SK-N-SH treated with all-trans-retinoic acid at 6 μM for 48 hours (cell line): ENCODE measurements at regions not wholly inside any gene's neighbourhood (a gene's known extent, or its start where the extent isn't known, plus 50 kb on each side); places are given as distances from the start of the nearest gene placed in this dataset.

Experiments used
- CREB5 ChIP-seq: fragments of 250-450 bp; sonication (Bioruptor Pico); IDR thresholded peaks from 2 replicates; pipeline ENCODE4 v1.5.1; 2020; ENCODE audit warnings: low read depth, mild to moderate bottlenecking, moderate library complexity
- ESRRG ChIP-seq: fragments of 250-450 bp; sonication (Bioruptor Pico); IDR thresholded peaks from 2 replicates; pipeline ENCODE4 v1.6.1; 2021; ENCODE audit warnings: mild to moderate bottlenecking
- GLIS3 ChIP-seq: fragments of 250-450 bp; sonication (Bioruptor Pico); IDR thresholded peaks from 2 replicates; pipeline ENCODE4 v1.5.0; 2020; ENCODE audit warnings: mild to moderate bottlenecking, moderate library complexity
- PATZ1 ChIP-seq: fragments of 250-450 bp; sonication (Bioruptor Pico); IDR thresholded peaks from 2 replicates; pipeline ENCODE4 v1.8.0; 2020; ENCODE audit warnings: mild to moderate bottlenecking, moderate library complexity, borderline replicate concordance
- RARB ChIP-seq: fragments of 250-450 bp; sonication (Bioruptor Pico); IDR thresholded peaks from 2 replicates; pipeline ENCODE4 v1.8.0; 2021; ENCODE audit warnings: mild to moderate bottlenecking, moderate library complexity
- SNAI2 ChIP-seq: fragments of 250-450 bp; sonication (Bioruptor Pico); IDR thresholded peaks from 2 replicates; pipeline ENCODE4 v1.5.0; 2020; ENCODE audit warnings: mild to moderate bottlenecking, moderate library complexity
- TCF4 ChIP-seq: fragments of 250-450 bp; sonication (Bioruptor Pico); IDR thresholded peaks from 2 replicates; pipeline ENCODE4 v1.8.0; 2021; ENCODE audit warnings: mild to moderate bottlenecking, moderate library complexity, borderline replicate concordance
- TOX ChIP-seq: fragments of 250-450 bp; sonication (Bioruptor Pico); IDR thresholded peaks from 2 replicates; pipeline ENCODE4 v1.8.0; 2021; ENCODE audit warnings: mild to moderate bottlenecking, moderate library complexity, borderline replicate concordance
- ZC3H10 ChIP-seq: fragments of 250-450 bp; sonication (Bioruptor Pico); IDR thresholded peaks from 2 replicates; pipeline ENCODE4 v1.5.1; 2021; ENCODE audit warnings: mild to moderate bottlenecking, moderate library complexity
- ZFP30 ChIP-seq: fragments of 450-650 bp; formaldehyde crosslinking; IDR thresholded peaks from 2 replicates; pipeline ENCODE4 v1.5.0; 2022; ENCODE audit warnings: mild to moderate bottlenecking, moderate library complexity
- ZNF70 ChIP-seq: fragments of 450-650 bp; formaldehyde crosslinking; IDR thresholded peaks from 2 replicates; pipeline ENCODE4 v1.5.0; 2020; ENCODE audit warnings: mild to moderate bottlenecking, moderate library complexity

GRCh38 chr3:27607370-27607769 lies 114.8 kb downstream of the EOMES start:
- TF ChIP-seq RARB (CRISPR knock-in tag) (no peak), PATZ1 (no peak), ZC3H10 (no peak), SNAI2 (no peak), ZNF70 (CRISPR knock-in tag) (no peak), TOX (CRISPR knock-in tag) (no peak), GLIS3 (no peak), CREB5 (CRISPR knock-in tag) (no peak), ZFP30 (CRISPR knock-in tag) (no peak), TCF4 (CRISPR knock-in tag) (no peak), ESRRG (CRISPR knock-in tag) (no peak)
